Stimulated activated naive B cell treated with anti-CD40 and anti-IgM and Interleukin-4, amounts not matched to agents 10 μg/mL and 1 μg/mL and 100 μg/mL, for 72 hours (primary cell): ENCODE measurements at regions not wholly inside any gene's neighbourhood (a gene's known extent, or its start where the extent isn't known, plus 50 kb on each side); places are given as distances from the start of the nearest gene placed in this dataset.

Source experiments
- ATAC-seq, 2 donors: fragments of 150-1000 bp; cut with Tn5 transposase; replicated peaks; 2 replicates each; pipeline ENCODE4 v1.10.0; 2021; ENCODE audit warnings: moderate library complexity in 1 of 2
- DNase-seq: peaks from one replicate; pipeline ENCODE4 v3.0.0; 2021
- H3K27ac Mint-ChIP-seq: one replicate; pipeline ENCODE4 v1.8.0; 2022; ENCODE audit warnings: mild to moderate bottlenecking, mixed read lengths
- H3K27me3 Mint-ChIP-seq, 2 donors: one replicate each; pipeline ENCODE4 v1.8.0; 2022; ENCODE audit warnings: mixed read lengths in 2 of 2
- H3K36me3 Mint-ChIP-seq, 2 donors: one replicate each; pipeline ENCODE4 v1.8.0; 2022; ENCODE audit warnings: mixed read lengths in 2 of 2, mild to moderate bottlenecking in 1 of 2
- H3K4me1 Mint-ChIP-seq, 2 donors: one replicate each; pipeline ENCODE4 v1.8.0; 2022; ENCODE audit warnings: mixed read lengths in 2 of 2, mild to moderate bottlenecking in 1 of 2
- H3K4me3 Mint-ChIP-seq, 2 donors: one replicate each; pipeline ENCODE4 v1.8.0; 2022; ENCODE audit warnings: mild to moderate bottlenecking in 2 of 2, mixed read lengths in 2 of 2, moderate library complexity in 1 of 2
- H3K9me3 Mint-ChIP-seq, 2 donors: one replicate each; pipeline ENCODE4 v1.8.0; 2022; ENCODE audit warnings: mixed read lengths in 2 of 2, mild to moderate bottlenecking in 1 of 2

DNA sequence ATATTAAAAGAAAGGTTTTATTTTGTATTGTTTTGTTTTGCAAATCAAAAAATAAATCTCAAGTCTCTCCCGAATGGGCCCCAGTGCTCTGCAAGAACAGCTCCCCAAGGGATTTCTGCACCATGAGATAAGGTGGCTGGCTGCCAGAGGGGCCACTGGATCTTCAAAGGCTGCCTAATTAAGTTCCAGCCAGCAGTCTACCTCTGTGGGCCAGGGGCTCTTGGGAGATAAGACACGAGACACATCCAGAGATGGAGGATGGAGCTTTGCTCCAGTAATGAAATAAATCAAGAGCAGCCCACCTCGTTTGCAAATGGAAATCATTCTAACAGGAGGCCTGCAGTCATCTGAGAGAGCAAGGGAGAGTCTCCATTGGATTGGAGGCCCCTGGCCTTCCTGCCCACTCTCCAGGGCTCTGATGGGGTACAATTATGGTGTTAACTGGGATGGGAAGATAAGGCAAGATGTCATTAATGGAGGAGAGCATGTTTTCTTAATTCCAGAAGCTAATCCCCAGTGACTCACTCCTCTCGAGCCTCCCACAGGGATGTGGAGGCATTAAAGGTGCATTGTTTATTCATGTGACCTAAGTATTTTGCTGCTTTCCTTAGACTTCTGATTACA is 155.2 kb upstream of the KAZN start:
- Mint-ChIP-seq H3K9me3 (no peaks in the 10 kb centered on the region), H3K4me1 (no peaks in the 10 kb centered on the region), H3K36me3 (no peaks in the 10 kb centered on the region), H3K27me3 (peaks cover 8 to 18% of the 10 kb centered on the region in 2 donors), H3K4me3 (no peak overlapping the region), H3K27ac (no peak overlapping the region)
- no peak for ATAC-seq
- DNase-seq: no peak

DNA sequence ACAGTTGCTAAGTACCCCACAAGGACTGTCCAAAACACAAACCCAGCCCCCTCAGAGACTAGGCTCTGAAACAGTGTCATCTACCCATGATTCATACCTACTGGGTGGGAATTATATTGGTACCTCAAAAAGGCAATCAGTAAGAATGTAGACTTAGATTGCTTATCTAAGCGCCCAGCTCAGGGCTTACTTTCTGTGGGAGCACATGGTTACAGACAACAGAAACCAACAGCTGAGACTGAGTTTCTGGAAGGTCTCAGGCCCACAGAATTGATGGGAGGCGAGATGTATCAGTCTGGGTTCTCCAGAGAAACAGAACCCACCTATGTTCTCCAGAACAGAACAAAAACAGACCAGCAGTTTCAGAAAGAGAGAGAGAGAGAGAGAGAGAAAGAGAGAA is 147.3 kb upstream of the KAZN start:
- Mint-ChIP-seq H3K4me1 (no peaks in the 10 kb centered on the region), H3K27ac (no peak overlapping the region), H3K36me3 (no peaks in the 10 kb centered on the region), H3K4me3 (no peak overlapping the region), H3K9me3 (peaks cover 0 to 4% of the 10 kb centered on the region in 2 donors), H3K27me3 (peaks cover 0 to 7% of the 10 kb centered on the region in 2 donors)
- ATAC-seq (no peak), DNase-seq (no peak)

DNA sequence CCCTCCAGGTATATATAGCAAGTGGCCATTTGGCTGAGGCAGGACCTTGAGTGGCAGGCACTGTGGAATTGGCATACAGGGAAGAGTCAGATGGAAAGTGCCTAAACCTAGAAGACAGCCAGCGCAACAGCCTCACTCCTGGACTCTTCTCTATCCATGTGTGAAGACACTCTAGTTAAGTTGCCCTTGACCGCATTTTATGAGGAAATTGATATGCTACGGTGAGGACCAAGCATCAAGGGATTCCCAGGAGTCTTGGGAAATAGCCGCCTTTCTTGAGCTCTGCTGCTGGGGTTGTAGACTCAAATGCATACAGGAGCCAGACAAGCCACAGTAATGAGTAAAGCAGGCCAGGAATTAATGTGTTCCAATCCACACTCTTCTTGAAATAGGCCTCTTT is 145.9 kb upstream of the KAZN start:
- Mint-ChIP-seq H3K4me3 (no peak overlapping the region), H3K27ac (no peak overlapping the region), H3K9me3 (peaks cover 0 to 4% of the 10 kb centered on the region in 2 donors), H3K36me3 (no peaks in the 10 kb centered on the region), H3K27me3 (peaks cover 4 to 7% of the 10 kb centered on the region in 2 donors), H3K4me1 (no peaks in the 10 kb centered on the region)
- ATAC-seq: no peak
- no peak for DNase-seq

DNA sequence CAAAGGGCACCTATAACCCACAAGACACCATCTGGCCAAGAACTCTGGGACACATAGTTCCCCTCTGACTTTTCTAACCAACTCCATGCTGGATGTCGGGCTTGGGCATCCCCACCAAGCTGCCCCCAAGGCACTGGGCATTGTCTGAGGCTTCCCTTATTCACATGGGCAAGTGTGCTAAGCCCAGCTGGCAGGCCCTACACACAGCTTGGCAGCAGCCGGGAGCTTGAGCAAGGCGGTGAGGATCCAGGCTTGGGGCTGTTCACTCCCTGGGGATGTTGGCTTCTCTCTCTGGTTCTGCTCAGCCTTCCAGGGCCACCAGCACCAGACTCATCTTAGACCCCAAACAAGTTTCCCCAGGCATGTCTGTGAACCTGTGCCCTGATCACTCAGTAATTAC is 138.3 kb upstream of the KAZN start:
- ATAC-seq: no peak
- no peak for DNase-seq
- Mint-ChIP-seq H3K9me3 (peaks cover 0 to 6% of the 10 kb centered on the region in 2 donors), H3K27ac (no peak overlapping the region), H3K4me3 (no peak overlapping the region), H3K4me1 (no peaks in the 10 kb centered on the region), H3K27me3 (peaks cover 15 to 23% of the 10 kb centered on the region in 2 donors), H3K36me3 (no peaks in the 10 kb centered on the region)

DNA sequence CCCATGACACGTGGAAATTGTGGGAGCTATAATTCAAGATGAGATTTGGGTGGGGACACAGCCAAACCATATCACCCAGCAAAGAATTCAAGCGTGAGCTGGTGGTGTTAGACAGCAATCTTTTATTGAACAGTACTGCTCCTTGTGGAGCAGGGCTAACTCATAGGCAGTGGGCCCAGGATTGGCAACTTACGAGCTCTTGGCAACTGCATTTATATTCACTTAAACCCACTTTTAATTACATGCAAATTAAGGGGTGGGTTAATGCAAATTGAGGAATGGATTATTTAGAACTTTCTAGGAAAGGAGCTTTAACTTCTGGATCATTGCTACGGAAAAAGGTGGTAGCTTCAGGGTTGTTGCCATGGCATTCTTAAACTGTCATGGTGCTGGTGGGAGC is 135.6 kb upstream of the KAZN start:
- DNase-seq (no peak), ATAC-seq (no peak)
- H3K27me3 Mint-ChIP-seq: peaks cover 11 to 23% of the 10 kb centered on the region in 2 donors
- H3K36me3 Mint-ChIP-seq: no peaks in the 10 kb centered on the region
- no peak overlapping the region for H3K4me3 Mint-ChIP-seq
- H3K4me1 Mint-ChIP-seq: no peaks in the 10 kb centered on the region
- H3K9me3 Mint-ChIP-seq: peaks cover 0 to 6% of the 10 kb centered on the region in 2 donors
- H3K27ac Mint-ChIP-seq: no peak overlapping the region

DNA sequence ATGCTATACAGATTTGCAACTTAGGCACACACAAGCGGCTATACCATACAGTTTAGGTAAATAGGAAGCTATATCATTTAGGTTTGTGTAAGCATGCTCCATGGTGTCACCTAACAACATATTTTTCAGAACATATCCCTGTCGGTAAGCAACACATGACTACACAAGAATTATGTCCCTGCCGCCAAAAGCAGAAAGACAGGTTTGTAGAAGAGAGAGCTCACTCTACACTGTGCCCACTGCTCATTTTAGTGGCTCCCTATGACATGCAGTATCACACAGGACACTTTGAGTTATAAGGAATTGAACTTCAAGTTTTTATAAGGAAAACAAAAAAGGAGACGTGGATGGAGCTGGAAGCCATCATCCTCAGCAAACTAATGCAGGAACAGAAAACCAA is 132.5 kb upstream of the KAZN start:
- H3K36me3 Mint-ChIP-seq: no peaks in the 10 kb centered on the region
- no peak overlapping the region for H3K27ac Mint-ChIP-seq
- H3K27me3 Mint-ChIP-seq: peaks cover 4 to 23% of the 10 kb centered on the region in 2 donors
- no peak for ATAC-seq
- H3K9me3 Mint-ChIP-seq: peaks cover 0 to 6% of the 10 kb centered on the region in 2 donors
- no peak for DNase-seq
- no peaks in the 10 kb centered on the region for H3K4me1 Mint-ChIP-seq
- H3K4me3 Mint-ChIP-seq: no peak overlapping the region

DNA sequence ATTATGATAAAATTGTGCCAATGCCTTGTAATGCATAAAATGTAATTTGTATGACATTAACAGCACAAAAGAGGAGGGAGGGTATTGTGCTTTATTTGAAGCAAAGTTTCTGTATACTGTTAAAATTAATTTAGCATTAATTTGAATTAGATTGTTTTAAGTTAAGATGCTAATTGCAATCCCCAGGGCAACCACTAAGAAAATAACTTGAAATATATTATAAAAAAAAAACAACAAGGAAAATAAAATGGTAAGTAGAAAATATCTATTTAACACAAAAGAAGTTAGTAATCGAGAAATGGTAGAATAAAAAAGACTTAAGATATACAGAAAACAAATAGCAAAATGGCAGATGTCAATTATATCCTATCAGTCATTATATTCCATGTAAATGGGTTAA is 131.4 kb upstream of the KAZN start:
- peaks cover 4 to 17% of the 10 kb centered on the region in 2 donors for H3K27me3 Mint-ChIP-seq
- ATAC-seq (no peak), DNase-seq (no peak)

DNA sequence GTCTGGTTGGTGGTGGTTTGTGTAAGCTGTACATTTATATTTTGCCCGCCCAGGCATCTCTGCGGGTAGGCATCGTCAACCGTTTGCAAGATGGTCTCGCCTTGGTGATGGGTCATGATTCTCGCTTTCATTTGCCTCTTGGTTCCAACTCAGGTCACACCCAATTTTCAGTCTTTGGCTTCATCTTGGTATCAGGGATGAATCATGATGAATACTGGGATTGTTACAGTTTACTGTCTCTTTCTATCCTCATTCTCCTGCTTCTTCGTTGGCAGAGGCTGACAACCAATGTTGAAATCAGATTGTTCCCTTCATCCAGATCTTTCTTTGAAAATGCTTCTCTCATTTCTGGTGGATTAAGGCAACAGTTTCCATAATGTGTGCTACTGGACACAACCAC is 129.7 kb upstream of the KAZN start:
- DNase-seq: no peak
- H3K36me3 Mint-ChIP-seq: no peaks in the 10 kb centered on the region
- H3K27me3 Mint-ChIP-seq: peaks cover 0 to 4% of the 10 kb centered on the region in 2 donors
- no peak overlapping the region for H3K4me3 Mint-ChIP-seq
- H3K27ac Mint-ChIP-seq: no peak overlapping the region
- no peaks in the 10 kb centered on the region for H3K9me3 Mint-ChIP-seq
- no peak for ATAC-seq
- no peaks in the 10 kb centered on the region for H3K4me1 Mint-ChIP-seq

More for the DNA sequence above, 131.4 kb upstream of the KAZN start:
- peaks cover 0 to 4% of the 10 kb centered on the region in 2 donors for H3K9me3 Mint-ChIP-seq
- H3K4me3 Mint-ChIP-seq: no peak overlapping the region
- no peaks in the 10 kb centered on the region for H3K4me1 Mint-ChIP-seq
- no peaks in the 10 kb centered on the region for H3K36me3 Mint-ChIP-seq
- H3K27ac Mint-ChIP-seq: no peak overlapping the region

DNA sequence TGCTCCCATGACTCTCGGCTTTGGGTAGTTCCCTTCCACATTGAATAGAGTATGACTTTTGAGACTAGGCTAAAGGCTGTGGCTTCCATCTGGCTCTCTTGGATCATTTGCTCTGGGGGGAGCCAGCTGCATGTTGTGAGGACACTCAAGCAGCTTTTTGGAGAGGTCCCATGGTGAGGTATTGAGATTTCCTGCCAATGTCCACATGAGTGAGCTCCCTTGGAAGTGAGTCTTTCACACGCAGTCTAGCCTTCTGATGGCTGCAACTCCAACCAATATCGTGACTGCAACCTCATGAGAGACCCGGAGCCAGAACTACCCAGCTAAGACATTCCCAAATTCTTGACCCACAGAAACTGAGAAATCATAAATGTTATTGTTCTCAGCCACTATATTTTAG is 127.7 kb upstream of the KAZN start:
- Mint-ChIP-seq H3K27ac (no peak overlapping the region), H3K4me1 (no peaks in the 10 kb centered on the region), H3K36me3 (no peaks in the 10 kb centered on the region), H3K27me3 (peaks cover 0 to 6% of the 10 kb centered on the region in 2 donors), H3K9me3 (peaks cover 0 to 3% of the 10 kb centered on the region in 2 donors), H3K4me3 (no peak overlapping the region)
- ATAC-seq: no peak
- no peak for DNase-seq

DNA sequence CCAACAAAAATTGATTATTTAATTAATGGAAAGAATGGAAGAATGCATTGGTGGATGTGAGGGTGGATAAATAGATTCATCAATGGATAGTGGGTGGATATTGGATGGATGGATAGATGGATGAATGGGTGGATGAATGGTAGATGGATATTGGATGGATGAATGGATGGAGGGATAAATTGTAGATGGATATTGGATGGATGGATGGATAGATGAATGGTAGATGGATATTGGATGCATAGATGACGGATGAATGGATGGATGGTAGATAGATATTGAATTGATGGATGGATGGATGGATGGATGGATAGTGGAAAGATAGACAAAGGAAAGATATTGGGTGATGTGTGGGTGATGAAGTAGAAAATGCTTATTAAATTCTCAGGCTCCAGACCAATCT is 123.6 kb upstream of the KAZN start:
- Mint-ChIP-seq H3K36me3 (no peaks in the 10 kb centered on the region), H3K27me3 (peaks cover 0 to 6% of the 10 kb centered on the region in 2 donors), H3K4me1 (no peaks in the 10 kb centered on the region), H3K27ac (no peak overlapping the region), H3K4me3 (no peak overlapping the region), H3K9me3 (peaks cover 0 to 3% of the 10 kb centered on the region in 2 donors)
- ATAC-seq (no peak), DNase-seq (no peak)

DNA sequence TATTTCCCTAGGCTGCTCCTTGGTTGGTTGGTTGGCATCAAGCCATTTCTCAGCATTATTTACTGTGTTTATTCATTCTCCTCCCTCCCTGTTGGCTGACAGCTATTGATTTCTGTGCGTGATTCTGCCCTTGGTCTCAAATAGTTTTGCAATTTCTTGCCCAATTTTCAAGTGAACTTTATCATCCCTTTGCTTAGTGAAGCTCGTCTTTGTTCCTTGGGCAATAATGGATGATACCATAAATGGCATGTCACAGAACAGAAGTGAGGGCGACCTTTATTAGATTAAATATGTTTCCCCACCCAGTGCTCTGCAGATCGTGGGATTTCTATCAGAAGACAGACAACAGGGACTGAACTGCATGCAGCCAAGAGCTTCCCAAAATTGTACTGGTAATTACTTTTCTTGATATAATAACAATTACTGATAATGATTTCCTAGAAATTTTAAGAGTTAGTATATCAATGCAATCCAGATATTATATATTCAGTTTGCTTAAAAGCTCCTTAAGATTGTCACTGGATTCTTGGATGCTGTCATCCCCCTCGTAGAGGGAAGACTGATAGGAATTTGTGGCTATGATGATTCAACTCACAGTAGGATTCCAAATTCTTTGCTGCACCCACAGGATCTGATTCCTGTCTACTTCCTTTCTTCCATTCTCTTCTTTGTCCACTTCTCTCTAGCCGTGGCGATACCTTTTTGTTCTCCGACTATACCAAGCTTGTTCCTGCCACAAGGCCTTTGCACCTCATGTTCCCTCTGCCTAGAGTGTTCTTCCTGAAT is 122.1 kb upstream of the KAZN start:
- ATAC-seq: no peak

DNA sequence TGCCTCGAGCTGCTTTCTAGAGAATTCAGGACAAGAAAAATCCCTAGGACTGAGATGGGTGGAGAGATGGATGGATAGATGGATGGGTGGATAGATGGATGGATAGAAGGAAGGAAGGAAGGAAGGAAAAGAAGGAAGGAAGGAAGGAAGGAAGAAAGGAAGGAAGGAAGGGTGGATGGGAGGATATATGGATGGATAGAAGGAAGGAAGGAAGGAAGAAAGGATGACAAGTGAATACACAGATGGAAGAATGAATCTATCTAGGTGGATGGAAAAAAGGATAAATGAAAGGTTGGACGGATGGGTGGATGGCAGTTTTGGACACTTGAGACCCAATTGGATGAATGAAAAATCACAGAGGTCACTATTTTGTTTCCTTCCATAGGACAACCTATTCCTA is 120.4 kb upstream of the KAZN start:
- peaks cover 0 to 6% of the 10 kb centered on the region in 2 donors for H3K27me3 Mint-ChIP-seq
- no peak overlapping the region for H3K27ac Mint-ChIP-seq
- no peak for ATAC-seq
- H3K9me3 Mint-ChIP-seq: peaks cover 0 to 3% of the 10 kb centered on the region in 2 donors
- DNase-seq: no peak
- H3K36me3 Mint-ChIP-seq: no peaks in the 10 kb centered on the region
- no peaks in the 10 kb centered on the region for H3K4me1 Mint-ChIP-seq
- no peak overlapping the region for H3K4me3 Mint-ChIP-seq

More for the DNA sequence above, 122.1 kb upstream of the KAZN start:
- Mint-ChIP-seq H3K4me3 (no peak overlapping the region), H3K9me3 (peaks cover 0 to 3% of the 10 kb centered on the region in 2 donors), H3K4me1 (no peaks in the 10 kb centered on the region), H3K36me3 (no peaks in the 10 kb centered on the region), H3K27ac (no peak overlapping the region), H3K27me3 (peaks cover 0 to 6% of the 10 kb centered on the region in 2 donors)
- DNase-seq: no peak

DNA sequence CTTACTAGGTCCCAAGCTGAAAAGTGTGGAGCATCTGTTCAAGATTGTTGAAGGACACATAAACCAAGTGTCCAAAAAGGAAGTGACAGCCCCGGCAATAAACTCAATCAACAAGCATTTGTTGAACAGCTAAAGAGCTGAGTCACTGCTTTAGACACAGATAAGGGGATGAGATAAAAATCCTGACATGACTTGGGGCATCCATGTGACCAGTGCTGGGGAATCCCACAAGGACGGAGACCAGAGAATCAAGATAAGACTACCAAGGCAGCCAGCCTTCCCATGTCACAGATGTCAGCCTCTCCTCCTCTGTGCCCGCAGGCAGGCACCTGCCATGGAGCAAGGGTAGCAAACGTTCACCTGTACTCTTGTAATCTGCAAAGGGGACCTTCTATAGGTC is 118.6 kb upstream of the KAZN start:
- Mint-ChIP-seq H3K4me3 (no peak overlapping the region), H3K27me3 (peaks cover 3 to 4% of the 10 kb centered on the region in 2 donors), H3K4me1 (no peaks in the 10 kb centered on the region), H3K36me3 (no peaks in the 10 kb centered on the region), H3K9me3 (peaks cover 0 to 1% of the 10 kb centered on the region in 2 donors), H3K27ac (no peak overlapping the region)
- no peak for DNase-seq
- no peak for ATAC-seq

DNA sequence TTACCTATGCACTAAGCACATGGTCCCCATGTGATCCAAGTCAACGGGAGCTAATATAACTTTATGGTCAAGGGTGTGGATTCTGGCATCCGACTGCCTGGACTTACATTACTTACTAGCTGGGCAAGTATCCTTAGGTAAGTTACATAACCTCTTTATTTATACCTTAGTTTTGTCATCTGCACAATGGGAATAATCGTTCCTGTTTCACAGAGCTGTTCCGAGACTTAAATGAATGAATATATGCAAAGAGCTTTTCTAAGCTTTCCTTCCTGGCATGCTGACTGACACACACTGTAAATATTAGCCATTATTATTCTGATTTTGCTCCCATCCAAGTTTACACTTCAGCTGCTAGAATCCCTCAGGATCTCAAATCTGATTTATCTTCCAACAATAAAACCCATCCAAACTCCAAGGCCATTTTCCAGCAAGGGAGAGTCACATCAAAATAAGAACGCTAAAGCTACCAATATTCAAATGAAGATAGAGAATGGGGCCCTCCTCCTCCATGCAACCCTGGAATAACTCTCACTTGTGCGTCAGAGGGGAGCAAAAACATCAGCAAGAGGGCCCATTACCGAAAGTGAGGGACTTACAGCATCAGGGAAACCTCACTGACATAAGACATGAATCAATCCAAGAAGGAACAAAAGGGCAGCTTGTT is 115.6 kb upstream of the KAZN start:
- Mint-ChIP-seq H3K9me3 (no peaks in the 10 kb centered on the region), H3K4me3 (no peak overlapping the region), H3K36me3 (no peaks in the 10 kb centered on the region), H3K27ac (no peak overlapping the region), H3K4me1 (no peaks in the 10 kb centered on the region), H3K27me3 (peaks cover 4 to 7% of the 10 kb centered on the region in 2 donors)
- ATAC-seq: no peak
- no peak for DNase-seq

DNA sequence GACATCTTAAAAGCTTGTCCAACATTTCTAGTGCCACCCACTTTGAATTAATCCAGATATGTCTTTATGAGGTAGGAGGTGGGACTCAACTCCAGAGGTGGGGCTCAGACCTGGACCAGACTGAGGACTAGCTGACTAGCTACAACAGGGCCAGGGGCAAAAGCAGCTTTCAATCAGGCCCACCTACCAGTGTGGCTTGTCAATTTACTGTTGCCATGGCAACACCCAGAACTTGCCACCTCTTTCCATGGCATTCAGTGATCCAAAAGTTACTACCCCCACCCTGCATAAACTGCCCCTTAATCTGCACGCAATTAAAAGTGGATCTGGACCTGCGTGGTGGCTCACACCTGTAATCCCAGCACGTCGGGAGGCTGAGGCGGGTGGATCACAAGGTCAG is 113.2 kb upstream of the KAZN start:
- H3K27ac Mint-ChIP-seq: no peak overlapping the region
- no peak overlapping the region for H3K4me3 Mint-ChIP-seq
- peaks cover 0 to 2% of the 10 kb centered on the region in 2 donors for H3K9me3 Mint-ChIP-seq
- peaks cover 4 to 7% of the 10 kb centered on the region in 2 donors for H3K27me3 Mint-ChIP-seq
- ATAC-seq (no peak), DNase-seq (no peak)
- no peaks in the 10 kb centered on the region for H3K36me3 Mint-ChIP-seq
- H3K4me1 Mint-ChIP-seq: no peaks in the 10 kb centered on the region
